Neural cell (in vitro differentiated cells): ENCODE measurements at regions not wholly inside any gene's neighbourhood (a gene's known extent, or its start where the extent isn't known, plus 50 kb on each side); places are given as distances from the start of the nearest gene placed in this dataset.

ENCODE experiments used
- H2AFZ ChIP-seq: fragments of 200-600, 300-800 bp; sonication (generic), shearing (Covaris generic); 2 replicates; pipeline ENCODE4 v1.6.0; 2014; ENCODE audit warnings: low read depth, mild to moderate bottlenecking, antibody characterized with exemption, low read length, moderate library complexity
- H3F3A ChIP-seq: fragments of 200-600 bp; shearing (Covaris generic); 2 replicates; pipeline ENCODE4 v1.6.1; 2016; ENCODE audit warnings: mild to moderate bottlenecking, moderate library complexity, mixed read lengths, antibody characterized with exemption, low read length; ENCODE audit not compliant: insufficient read depth, poor library complexity, severe bottlenecking
- H3K27ac ChIP-seq: fragments of 200-600, 300-800 bp; sonication (generic), shearing (Covaris generic); 2 replicates; pipeline ENCODE4 v1.5.1; 2014; ENCODE audit warnings: mild to moderate bottlenecking, low read length, moderate library complexity
- H3K27me3 ChIP-seq: fragments of 300-800, 200-600 bp; sonication (generic), shearing (Covaris generic); 2 replicates; pipeline ENCODE4 v1.6.0; 2014; ENCODE audit warnings: mild to moderate bottlenecking, low read depth, low read length, moderate library complexity; ENCODE audit not compliant: insufficient read depth
- H3K36me3 ChIP-seq: fragments of 300-800, 200-600 bp; sonication (generic), shearing (Covaris generic); 2 replicates; pipeline ENCODE4 v1.5.1; 2014; ENCODE audit warnings: mild to moderate bottlenecking, antibody characterized with exemption, low read length, moderate library complexity; ENCODE audit not compliant: insufficient read depth
- H3K4me2 ChIP-seq: fragments of 300-800, 200-600 bp; sonication (generic), shearing (Covaris generic); 2 replicates; pipeline ENCODE4 v1.6.0; 2014; ENCODE audit warnings: mild to moderate bottlenecking, low read length
- H3K4me3 ChIP-seq: fragments of 300-800, 200-600 bp; sonication (generic), shearing (Covaris generic); 2 replicates; pipeline ENCODE4 v1.5.1; 2014; ENCODE audit warnings: mild to moderate bottlenecking, low read length, moderate library complexity
- H3K79me2 ChIP-seq: fragments of 200-600 bp; shearing (Covaris generic); replicated peaks from 2 replicates; pipeline ENCODE4 v1.6.0; 2014; ENCODE audit warnings: mild to moderate bottlenecking, low read length, moderate library complexity; ENCODE audit not compliant: insufficient read depth
- H3K9ac ChIP-seq: fragments of 300-800, 200-600 bp; sonication (generic), shearing (Covaris generic); 2 replicates; pipeline ENCODE4 v1.6.1; 2016; ENCODE audit warnings: mild to moderate bottlenecking, low read length, mixed read lengths
- H3K9me2 ChIP-seq: fragments of 200-600 bp; shearing (Covaris generic); 2 replicates; pipeline ENCODE4 v1.6.1; 2016; ENCODE audit warnings: mild to moderate bottlenecking, low read length, mixed read lengths; ENCODE audit not compliant: insufficient read depth
- H3K9me3 ChIP-seq: fragments of 200-600, 300-800 bp; sonication (generic), shearing (Covaris generic); 2 replicates; pipeline ENCODE4 v1.6.1; 2016; ENCODE audit warnings: mild to moderate bottlenecking, mixed run types, low read length, moderate library complexity, mixed read lengths
- H4K20me1 ChIP-seq: fragments of 200-600 bp; shearing (Covaris generic); 2 replicates; pipeline ENCODE4 v1.6.1; 2016; ENCODE audit warnings: mild to moderate bottlenecking, mixed run types; ENCODE audit not compliant: insufficient read depth
- EP300 ChIP-seq: fragments of 450-650 bp; conservative IDR thresholded peaks from 2 replicates; pipeline ENCODE4 v1.6.1; 2014; ENCODE audit warnings: antibody characterized with exemption, mild to moderate bottlenecking, moderate library complexity; ENCODE audit not compliant: poor library complexity, severe bottlenecking
- EZH2 ChIP-seq: fragments of 200-600, 300-800 bp; shearing (Covaris generic), sonication (generic); IDR thresholded peaks from 2 replicates; pipeline ENCODE4 v1.6.1; 2014; ENCODE audit warnings: antibody characterized with exemption, low read length, borderline replicate concordance, mild to moderate bottlenecking; ENCODE audit not compliant: insufficient read depth, poor library complexity, severe bottlenecking
- MXI1 ChIP-seq: fragments of 450-650 bp; conservative IDR thresholded peaks from 2 replicates; pipeline ENCODE4 v1.6.1; 2014; ENCODE audit warnings: antibody characterized with exemption, mild to moderate bottlenecking; ENCODE audit not compliant: poor library complexity, severe bottlenecking
- POLR2AphosphoS5 ChIP-seq: IDR thresholded peaks from 2 replicates; pipeline ENCODE4 v1.6.1; 2012
- RAD21 ChIP-seq: fragments of 450-650 bp; conservative IDR thresholded peaks from 2 replicates; pipeline ENCODE4 v1.6.1; 2014; ENCODE audit warnings: antibody characterized with exemption, mild to moderate bottlenecking, moderate library complexity
- SMC3 ChIP-seq: fragments of 450-650 bp; conservative IDR thresholded peaks from 2 replicates; pipeline ENCODE4 v1.6.1; 2014; ENCODE audit warnings: antibody characterized with exemption, mild to moderate bottlenecking, moderate library complexity; ENCODE audit not compliant: poor library complexity
- TAF1 ChIP-seq: IDR thresholded peaks from 2 replicates; pipeline ENCODE4 v1.6.1; 2012; ENCODE audit warnings: low read depth
- TF ChIP-seq, protein P1 (sequence below): fragments of 450-650 bp; IDR thresholded peaks from 2 replicates; pipeline ENCODE4 v1.5.1; 2014; ENCODE audit warnings: antibody characterized with exemption, mild to moderate bottlenecking, moderate library complexity; ENCODE audit not compliant: poor library complexity, severe bottlenecking
- TF ChIP-seq, protein P2 (sequence below): IDR thresholded peaks from 2 replicates; pipeline ENCODE4 v1.6.1; 2012; ENCODE audit warnings: borderline replicate concordance

DNA sequence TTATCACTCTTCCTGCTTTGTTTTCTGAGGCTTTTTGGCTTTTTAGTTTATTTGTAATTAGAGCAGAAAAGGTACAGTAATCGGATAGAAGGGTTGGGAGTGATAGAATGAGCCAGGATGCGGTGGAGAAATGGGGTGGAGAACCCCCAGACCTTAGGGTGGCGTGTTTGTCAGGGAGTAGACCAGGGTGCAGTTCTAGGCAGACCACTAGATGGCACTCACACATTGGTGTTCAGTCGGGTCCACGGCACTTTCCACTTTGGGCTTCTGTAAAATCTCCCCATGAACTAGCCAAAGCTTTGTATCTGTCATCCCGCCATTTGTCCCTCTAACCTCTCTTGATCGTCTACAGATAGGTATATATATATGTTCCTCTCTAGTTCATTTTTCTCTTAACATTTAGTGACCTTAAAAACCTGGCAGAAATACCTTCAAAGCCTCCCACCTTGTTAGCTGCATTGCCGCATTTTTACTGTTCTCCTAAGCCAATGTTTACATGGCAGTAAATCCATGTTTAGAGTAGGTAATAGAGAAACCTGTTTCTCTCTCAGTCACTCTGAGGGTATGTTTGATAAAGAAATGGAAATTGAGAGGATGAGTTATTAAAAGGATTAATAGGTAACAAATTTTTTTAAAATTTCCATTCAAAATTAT is 154.9 kb downstream of the TM9SF2 start:
- no peaks in the 10 kb centered on the region for H3K9me3 ChIP-seq
- no peak overlapping the region for H3K4me2 ChIP-seq
- no peaks in the 10 kb centered on the region for H3K36me3 ChIP-seq
- H3F3A ChIP-seq, result peaks cover 3% of the 10 kb centered on the region
- H3K27ac ChIP-seq, result no peak overlapping the region
- H3K4me3 ChIP-seq, result no peak overlapping the region
- H3K79me2 ChIP-seq, result peaks cover 5% of the 10 kb centered on the region
- H3K9me2 ChIP-seq, result no peaks in the 10 kb centered on the region
- peaks cover 3% of the 10 kb centered on the region for H3K27me3 ChIP-seq
- TF ChIP-seq POLR2AphosphoS5 (no peak), RAD21 (peak; percentile 97), MXI1 (no peak), EZH2 (no peak), SMC3 (peak; percentile 92)
- TF ChIP-seq, protein P1, sequence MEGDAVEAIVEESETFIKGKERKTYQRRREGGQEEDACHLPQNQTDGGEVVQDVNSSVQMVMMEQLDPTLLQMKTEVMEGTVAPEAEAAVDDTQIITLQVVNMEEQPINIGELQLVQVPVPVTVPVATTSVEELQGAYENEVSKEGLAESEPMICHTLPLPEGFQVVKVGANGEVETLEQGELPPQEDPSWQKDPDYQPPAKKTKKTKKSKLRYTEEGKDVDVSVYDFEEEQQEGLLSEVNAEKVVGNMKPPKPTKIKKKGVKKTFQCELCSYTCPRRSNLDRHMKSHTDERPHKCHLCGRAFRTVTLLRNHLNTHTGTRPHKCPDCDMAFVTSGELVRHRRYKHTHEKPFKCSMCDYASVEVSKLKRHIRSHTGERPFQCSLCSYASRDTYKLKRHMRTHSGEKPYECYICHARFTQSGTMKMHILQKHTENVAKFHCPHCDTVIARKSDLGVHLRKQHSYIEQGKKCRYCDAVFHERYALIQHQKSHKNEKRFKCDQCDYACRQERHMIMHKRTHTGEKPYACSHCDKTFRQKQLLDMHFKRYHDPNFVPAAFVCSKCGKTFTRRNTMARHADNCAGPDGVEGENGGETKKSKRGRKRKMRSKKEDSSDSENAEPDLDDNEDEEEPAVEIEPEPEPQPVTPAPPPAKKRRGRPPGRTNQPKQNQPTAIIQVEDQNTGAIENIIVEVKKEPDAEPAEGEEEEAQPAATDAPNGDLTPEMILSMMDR, result peak; percentile 96
- TF ChIP-seq, protein P2, sequence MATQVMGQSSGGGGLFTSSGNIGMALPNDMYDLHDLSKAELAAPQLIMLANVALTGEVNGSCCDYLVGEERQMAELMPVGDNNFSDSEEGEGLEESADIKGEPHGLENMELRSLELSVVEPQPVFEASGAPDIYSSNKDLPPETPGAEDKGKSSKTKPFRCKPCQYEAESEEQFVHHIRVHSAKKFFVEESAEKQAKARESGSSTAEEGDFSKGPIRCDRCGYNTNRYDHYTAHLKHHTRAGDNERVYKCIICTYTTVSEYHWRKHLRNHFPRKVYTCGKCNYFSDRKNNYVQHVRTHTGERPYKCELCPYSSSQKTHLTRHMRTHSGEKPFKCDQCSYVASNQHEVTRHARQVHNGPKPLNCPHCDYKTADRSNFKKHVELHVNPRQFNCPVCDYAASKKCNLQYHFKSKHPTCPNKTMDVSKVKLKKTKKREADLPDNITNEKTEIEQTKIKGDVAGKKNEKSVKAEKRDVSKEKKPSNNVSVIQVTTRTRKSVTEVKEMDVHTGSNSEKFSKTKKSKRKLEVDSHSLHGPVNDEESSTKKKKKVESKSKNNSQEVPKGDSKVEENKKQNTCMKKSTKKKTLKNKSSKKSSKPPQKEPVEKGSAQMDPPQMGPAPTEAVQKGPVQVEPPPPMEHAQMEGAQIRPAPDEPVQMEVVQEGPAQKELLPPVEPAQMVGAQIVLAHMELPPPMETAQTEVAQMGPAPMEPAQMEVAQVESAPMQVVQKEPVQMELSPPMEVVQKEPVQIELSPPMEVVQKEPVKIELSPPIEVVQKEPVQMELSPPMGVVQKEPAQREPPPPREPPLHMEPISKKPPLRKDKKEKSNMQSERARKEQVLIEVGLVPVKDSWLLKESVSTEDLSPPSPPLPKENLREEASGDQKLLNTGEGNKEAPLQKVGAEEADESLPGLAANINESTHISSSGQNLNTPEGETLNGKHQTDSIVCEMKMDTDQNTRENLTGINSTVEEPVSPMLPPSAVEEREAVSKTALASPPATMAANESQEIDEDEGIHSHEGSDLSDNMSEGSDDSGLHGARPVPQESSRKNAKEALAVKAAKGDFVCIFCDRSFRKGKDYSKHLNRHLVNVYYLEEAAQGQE, result no peak
- H2AFZ ChIP-seq, result no peak overlapping the region
- H3K9ac ChIP-seq, result no peak overlapping the region
- no peaks in the 10 kb centered on the region for H4K20me1 ChIP-seq

DNA sequence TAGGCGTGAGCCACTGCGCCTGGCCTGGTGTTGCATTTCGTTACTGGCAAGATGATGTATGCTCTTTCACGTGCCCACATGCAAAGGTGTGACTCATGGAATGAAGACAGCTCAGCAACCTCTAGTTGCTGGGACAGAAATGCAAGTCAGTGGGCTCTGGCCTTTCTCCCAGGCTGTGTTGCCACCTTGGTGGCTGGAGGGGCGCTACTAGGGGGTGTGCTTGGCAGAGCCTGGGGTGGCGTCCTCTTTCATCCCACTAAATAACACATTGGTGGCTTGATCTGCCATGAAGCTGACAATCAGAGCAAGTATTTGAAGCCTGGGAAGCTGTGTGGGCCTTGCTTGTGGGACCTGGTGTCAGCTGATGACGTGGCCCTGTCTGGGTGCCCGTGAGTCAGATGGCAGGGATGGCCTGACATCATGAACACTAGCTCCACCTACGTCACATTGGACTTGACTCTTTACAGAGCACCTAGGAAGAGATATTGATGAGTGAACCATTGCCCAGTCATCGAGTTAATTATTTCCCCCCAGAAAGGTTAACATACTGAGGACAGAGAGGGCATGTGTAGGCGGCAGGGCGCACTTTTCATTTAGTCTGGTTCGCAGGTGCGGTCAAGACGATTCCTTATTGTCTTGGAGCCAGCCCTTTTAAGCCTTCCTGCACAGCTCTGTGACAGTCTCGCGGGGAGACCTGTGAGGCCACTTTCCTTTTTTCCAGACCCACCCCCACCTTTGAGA is 154.2 kb downstream of the TM9SF2 start:
- Histone ChIP-seq H3K4me3 (no peak overlapping the region), H4K20me1 (no peaks in the 10 kb centered on the region), H2AFZ (no peak overlapping the region), H3K9ac (no peak overlapping the region), H3K9me3 (no peaks in the 10 kb centered on the region), H3K79me2 (peaks cover 5% of the 10 kb centered on the region), H3K27me3 (peaks cover 3% of the 10 kb centered on the region), H3F3A (peaks cover 3% of the 10 kb centered on the region), H3K9me2 (no peaks in the 10 kb centered on the region), H3K36me3 (no peaks in the 10 kb centered on the region), H3K27ac (no peak overlapping the region), H3K4me2 (no peak overlapping the region)
- TF ChIP-seq MXI1, result no peak
- no peak for TF ChIP-seq POLR2AphosphoS5
- TF ChIP-seq EZH2, result no peak
- no peak for TF ChIP-seq SMC3
- TF ChIP-seq TAF1, result no peak
- TF ChIP-seq RAD21, result no peak
- TF ChIP-seq, protein P2, result no peak
- TF ChIP-seq, protein P1, result no peak
- no peak for TF ChIP-seq EP300
